T-helper 2 cell treated with Interferon-gamma antibody and Interleukin-4, amounts not matched to agents 5 μg/mL and 100 μg/mL, for 36 hours (primary cell): ENCODE measurements at regions not wholly inside any gene's neighbourhood (a gene's known extent, or its start where the extent isn't known, plus 50 kb on each side); places are given as distances from the start of the nearest gene placed in this dataset.
"Not testable (repeated sequence)": the region's sequence is repeated elsewhere in the genome, so short reads cannot be mapped to it uniquely, and the experiment has no call there.

Experiments
- DNase-seq: peaks from one replicate; pipeline ENCODE4 v3.0.0; 2021; ENCODE audit warnings: low spot score
- H3K27ac Mint-ChIP-seq: one replicate; pipeline ENCODE4 v1.8.0; 2021; ENCODE audit warnings: mild to moderate bottlenecking, mixed read lengths
- H3K27me3 Mint-ChIP-seq: one replicate; pipeline ENCODE4 v1.8.0; 2021; ENCODE audit warnings: low read depth, mixed read lengths
- H3K36me3 Mint-ChIP-seq: one replicate; pipeline ENCODE4 v1.8.0; 2021; ENCODE audit warnings: low read depth, mixed read lengths
- H3K4me1 Mint-ChIP-seq: one replicate; pipeline ENCODE4 v1.8.0; 2021; ENCODE audit warnings: low read depth, mixed read lengths
- H3K4me3 Mint-ChIP-seq: one replicate; pipeline ENCODE4 v1.8.0; 2022; ENCODE audit warnings: mild to moderate bottlenecking, moderate library complexity, mixed read lengths
- H3K9me3 Mint-ChIP-seq: one replicate; pipeline ENCODE4 v1.8.0; 2021; ENCODE audit warnings: mixed read lengths

- no peak for DNase-seq
- H3K9me3 Mint-ChIP-seq: no peaks in the 10 kb centered on the region
Measured at GRCh38 chr3:127081001-127081720, 98.2 kb downstream of the PLXNA1 start.

DNA sequence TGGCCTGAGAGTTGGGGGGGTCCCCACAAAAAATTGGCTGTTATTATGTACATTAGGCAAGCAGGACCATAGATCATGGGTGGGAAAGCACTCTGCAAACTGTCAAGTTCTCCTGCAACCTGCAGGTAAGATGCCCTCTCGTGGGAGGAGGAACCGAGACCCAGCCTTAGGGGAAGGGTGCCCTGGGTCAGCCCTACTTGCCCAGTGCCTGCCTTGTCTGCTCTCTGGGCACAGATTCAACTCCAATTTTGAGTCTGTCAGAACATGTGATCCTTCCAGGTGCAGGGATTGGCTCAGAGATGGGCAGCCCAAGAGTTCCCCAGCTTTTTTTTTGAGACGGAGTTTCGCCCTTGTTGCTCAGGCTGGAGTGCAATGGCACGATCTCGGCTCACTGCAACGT lies 99.2 kb downstream of the PLXNA1 start:
- Mint-ChIP-seq H3K4me1 (no peaks in the 10 kb centered on the region), H3K27me3 (peaks cover 3% of the 10 kb centered on the region), H3K27ac (no peak overlapping the region), H3K9me3 (no peaks in the 10 kb centered on the region), H3K36me3 (no peaks in the 10 kb centered on the region), H3K4me3 (no peak overlapping the region)
- DNase-seq: no peak

More at GRCh38 chr3:127081001-127081720, 98.2 kb downstream of the PLXNA1 start:
- no peaks in the 10 kb centered on the region for H3K4me1 Mint-ChIP-seq
- no peak overlapping the region for H3K4me3 Mint-ChIP-seq
- peaks cover 3% of the 10 kb centered on the region for H3K27me3 Mint-ChIP-seq
- no peaks in the 10 kb centered on the region for H3K36me3 Mint-ChIP-seq
- no peak overlapping the region for H3K27ac Mint-ChIP-seq

GRCh38 chr3:127083778-127084397 lies 101.0 kb downstream of the PLXNA1 start:
- Mint-ChIP-seq H3K9me3 (no peaks in the 10 kb centered on the region), H3K4me3 (no peak overlapping the region), H3K4me1 (no peaks in the 10 kb centered on the region), H3K27me3 (peaks cover 3% of the 10 kb centered on the region), H3K36me3 (no peaks in the 10 kb centered on the region), H3K27ac (no peak overlapping the region)
- no peak for DNase-seq

GRCh38 chr3:127084401-127084990 lies 101.6 kb downstream of the PLXNA1 start:
- Mint-ChIP-seq H3K9me3 (no peaks in the 10 kb centered on the region), H3K27ac (no peak overlapping the region), H3K4me1 (no peaks in the 10 kb centered on the region), H3K36me3 (no peaks in the 10 kb centered on the region), H3K4me3 (no peak overlapping the region), H3K27me3 (peaks cover 3% of the 10 kb centered on the region)
- no peak for DNase-seq

- Mint-ChIP-seq H3K4me3 (no peak overlapping the region), H3K4me1 (no peaks in the 10 kb centered on the region), H3K27me3 (no peaks in the 10 kb centered on the region), H3K36me3 (no peaks in the 10 kb centered on the region), H3K9me3 (no peaks in the 10 kb centered on the region), H3K27ac (no peak overlapping the region)
- DNase-seq: no peak
Measured at GRCh38 chr3:127085576-127085975, 102.7 kb downstream of the PLXNA1 start.

DNA sequence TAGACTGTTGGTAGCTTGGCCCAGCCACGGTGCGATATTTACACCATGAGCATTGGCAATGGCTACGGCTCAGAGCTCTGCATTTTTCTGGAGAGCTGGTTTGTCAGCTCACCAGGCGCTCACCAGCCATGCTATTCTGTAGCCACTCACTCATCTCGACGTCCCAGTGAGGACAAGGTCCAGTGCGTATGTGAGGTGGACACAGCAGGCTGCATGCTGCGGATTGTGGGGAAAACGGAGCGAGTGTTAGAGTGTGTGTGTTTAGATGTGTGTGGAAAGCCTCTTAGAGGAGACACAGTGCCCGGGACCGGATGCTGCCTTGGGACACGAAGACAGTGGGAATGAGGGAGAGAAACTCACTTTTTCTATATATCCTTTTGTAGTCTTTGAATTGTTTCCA lies 103.7 kb downstream of the PLXNA1 start:
- H3K27me3 Mint-ChIP-seq, H3K4me1 Mint-ChIP-seq, DNase-seq, H3K4me3 Mint-ChIP-seq, H3K36me3 Mint-ChIP-seq, H3K9me3 Mint-ChIP-seq, H3K27ac Mint-ChIP-seq: not testable (repeated sequence)

DNA sequence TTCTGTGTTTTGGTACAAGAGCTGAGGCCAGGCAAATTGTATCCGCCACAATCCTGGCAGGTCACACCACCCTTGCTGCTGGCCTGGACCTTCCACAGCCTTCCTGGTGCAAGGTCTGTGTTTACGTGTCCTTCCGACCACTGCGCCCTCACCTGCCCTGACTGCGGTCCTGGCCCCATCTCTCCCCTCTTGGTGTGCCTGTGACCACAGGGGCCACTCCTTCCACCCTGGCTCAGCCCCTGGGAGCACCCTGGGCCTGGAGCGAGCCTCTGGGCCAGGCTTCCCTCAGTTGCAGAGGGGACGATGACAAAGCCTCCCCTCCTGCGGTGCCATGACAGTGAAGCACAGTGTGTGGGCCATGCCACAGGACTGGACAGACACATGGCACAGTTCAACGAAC lies 104.5 kb downstream of the PLXNA1 start:
- H3K4me1 Mint-ChIP-seq: no peaks in the 10 kb centered on the region
- no peak overlapping the region for H3K4me3 Mint-ChIP-seq
- H3K9me3 Mint-ChIP-seq: no peaks in the 10 kb centered on the region
- H3K27me3 Mint-ChIP-seq: no peaks in the 10 kb centered on the region
- DNase-seq: no peak
- no peak overlapping the region for H3K27ac Mint-ChIP-seq
- H3K36me3 Mint-ChIP-seq: no peaks in the 10 kb centered on the region

GRCh38 chr3:127088511-127089351 lies 104.2 kb upstream of the PRR23E start:
- Mint-ChIP-seq H3K27ac (no peak overlapping the region), H3K9me3 (no peaks in the 10 kb centered on the region), H3K4me1 (no peaks in the 10 kb centered on the region), H3K4me3 (no peak overlapping the region), H3K36me3 (no peaks in the 10 kb centered on the region), H3K27me3 (no peaks in the 10 kb centered on the region)
- DNase-seq: no peak

DNA sequence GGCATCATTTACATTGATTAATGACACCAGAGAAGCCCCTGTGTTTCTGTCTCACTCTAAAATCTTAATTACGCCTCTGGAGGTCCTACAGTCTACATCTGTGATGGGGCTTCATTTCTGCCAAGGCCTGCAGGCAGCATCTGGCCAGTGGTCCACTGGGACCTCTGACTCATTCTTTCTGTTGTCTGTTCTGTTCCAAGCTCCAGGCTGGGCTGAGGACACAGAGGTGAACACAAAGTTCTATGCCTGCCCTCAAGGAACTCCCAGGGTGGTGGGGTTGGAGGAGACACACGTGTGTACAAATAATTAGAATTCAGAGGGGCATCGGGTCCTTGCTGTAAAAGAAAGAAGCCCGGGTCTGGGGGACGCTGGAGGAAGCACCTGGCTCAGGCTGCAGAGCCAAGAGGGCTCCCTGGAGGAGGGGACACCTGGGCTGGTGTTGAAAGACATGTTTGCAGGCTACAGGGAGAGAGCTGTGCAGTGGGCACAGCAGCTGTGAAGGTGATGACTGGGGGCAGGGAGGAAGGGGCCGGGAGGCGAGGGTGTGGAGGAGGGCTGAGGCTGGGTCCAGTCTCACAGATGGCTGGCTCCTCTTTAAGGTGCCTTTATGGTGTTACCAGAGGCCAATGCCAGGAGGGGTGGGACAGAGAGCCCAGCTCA lies 103.3 kb upstream of the PRR23E start:
- no peak overlapping the region for H3K4me3 Mint-ChIP-seq
- H3K4me1 Mint-ChIP-seq: no peaks in the 10 kb centered on the region
- H3K36me3 Mint-ChIP-seq: no peaks in the 10 kb centered on the region
- H3K27ac Mint-ChIP-seq: no peak overlapping the region
- no peaks in the 10 kb centered on the region for H3K9me3 Mint-ChIP-seq
- H3K27me3 Mint-ChIP-seq: no peaks in the 10 kb centered on the region
- no peak for DNase-seq

GRCh38 chr3:127090218-127091160 lies 102.4 kb upstream of the PRR23E start:
- Mint-ChIP-seq H3K4me3 (no peak overlapping the region), H3K27me3 (no peaks in the 10 kb centered on the region), H3K4me1 (no peaks in the 10 kb centered on the region), H3K27ac (no peak overlapping the region), H3K9me3 (no peaks in the 10 kb centered on the region), H3K36me3 (no peaks in the 10 kb centered on the region)
- no peak for DNase-seq

DNA sequence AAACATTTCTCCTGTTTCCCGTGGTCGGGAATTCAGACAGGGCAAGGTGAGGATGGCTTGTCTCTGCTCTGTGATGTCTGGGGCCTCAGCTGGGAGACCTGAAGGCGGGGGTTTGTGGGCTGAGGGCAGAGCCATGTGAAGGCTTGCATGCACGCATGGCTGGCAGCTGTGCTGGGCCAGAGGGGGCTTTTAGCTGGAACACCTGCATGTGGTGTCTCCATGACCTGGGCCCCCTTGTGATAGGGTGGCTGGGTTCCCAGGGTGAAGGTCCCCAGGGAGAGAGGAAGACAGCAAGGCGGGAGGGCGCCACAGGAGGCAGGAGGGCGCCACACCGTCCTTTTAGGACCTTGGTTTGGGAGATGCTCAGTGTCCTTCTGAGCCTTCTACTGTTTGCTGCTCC lies 101.6 kb upstream of the PRR23E start:
- no peaks in the 10 kb centered on the region for H3K4me1 Mint-ChIP-seq
- DNase-seq: no peak
- no peak overlapping the region for H3K4me3 Mint-ChIP-seq
- H3K27ac Mint-ChIP-seq: no peak overlapping the region
- H3K36me3 Mint-ChIP-seq: no peaks in the 10 kb centered on the region
- H3K9me3 Mint-ChIP-seq: no peaks in the 10 kb centered on the region
- H3K27me3 Mint-ChIP-seq: no peaks in the 10 kb centered on the region

- Mint-ChIP-seq H3K36me3 (no peaks in the 10 kb centered on the region), H3K4me1 (no peaks in the 10 kb centered on the region), H3K27me3 (no peaks in the 10 kb centered on the region), H3K4me3 (no peak overlapping the region), H3K9me3 (no peaks in the 10 kb centered on the region), H3K27ac (no peak overlapping the region)
- no peak for DNase-seq
Measured at GRCh38 chr3:127092368-127092767, 100.6 kb upstream of the PRR23E start.

GRCh38 chr3:127092776-127093175 lies 100.2 kb upstream of the PRR23E start:
- Mint-ChIP-seq H3K27ac (no peak overlapping the region), H3K4me1 (no peaks in the 10 kb centered on the region), H3K27me3 (no peaks in the 10 kb centered on the region), H3K4me3 (no peak overlapping the region), H3K9me3 (no peaks in the 10 kb centered on the region), H3K36me3 (no peaks in the 10 kb centered on the region)
- DNase-seq: no peak
